Spleen (tissue), 7 donors: ENCODE measurements at regions not wholly inside any gene's neighbourhood (a gene's known extent, or its start where the extent isn't known, plus 50 kb on each side); places are given as distances from the start of the nearest gene placed in this dataset.
"Not testable (repeated sequence)": the region's sequence is repeated elsewhere in the genome, so short reads cannot be mapped to it uniquely, and the experiment has no call there.

ENCODE experiments used
- POLR2AphosphoS5 ChIP-seq, 3 donors: sonication (generic); formaldehyde crosslinking; IDR thresholded peaks; one replicate each; pipeline ENCODE4 v1.5.1; 2017; ENCODE audit warnings: antibody characterized with exemption in 3 of 3
- TF ChIP-seq, protein P1 (sequence below), 11 experiments: fragments of 200-600 bp in 7 of 11; fragments of 450-650 bp in 4 of 11; sonication (generic) in 4 of 11; IDR thresholded peaks in 8 of 11; conservative IDR thresholded peaks in 3 of 11; 1 replicate in 7 of 11; 2 replicates in 4 of 11; pipeline versions ENCODE4 v1.4.0 to v1.8.0; 2016 to 2021; ENCODE audit warnings: antibody characterized with exemption in 11 of 11, inconsistent platforms in 4 of 11, mild to moderate bottlenecking in 1 of 11
- donor health status: DM: no; HTN: no; CAD: no; lungs with moderate emphysema.
- donor health status: DM: no; HTN: no; CAD: no.
- donor health status: DM: no; HTN: no; CAD: no.

DNA sequence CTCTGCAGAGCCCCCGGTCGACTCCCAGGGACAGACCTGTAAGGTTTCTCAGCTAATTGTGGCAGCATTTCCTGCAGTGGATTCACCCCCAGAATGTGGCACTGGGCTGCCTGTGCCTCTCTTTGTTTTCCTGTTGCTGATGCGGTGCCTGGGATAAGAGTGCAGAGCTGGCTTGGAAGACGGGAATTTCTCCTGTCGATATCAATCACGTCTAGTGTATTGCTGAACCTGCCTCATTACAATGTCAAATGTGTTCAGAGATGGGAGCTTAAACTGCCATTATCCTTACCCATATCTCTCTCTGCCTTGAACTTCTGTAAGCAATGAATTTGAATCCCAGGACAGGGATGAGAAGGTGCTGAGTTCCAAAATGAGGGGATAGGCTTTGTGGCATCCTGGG is 350.9 kb downstream of the ADGRD1 start:
- TF ChIP-seq, protein P1, sequence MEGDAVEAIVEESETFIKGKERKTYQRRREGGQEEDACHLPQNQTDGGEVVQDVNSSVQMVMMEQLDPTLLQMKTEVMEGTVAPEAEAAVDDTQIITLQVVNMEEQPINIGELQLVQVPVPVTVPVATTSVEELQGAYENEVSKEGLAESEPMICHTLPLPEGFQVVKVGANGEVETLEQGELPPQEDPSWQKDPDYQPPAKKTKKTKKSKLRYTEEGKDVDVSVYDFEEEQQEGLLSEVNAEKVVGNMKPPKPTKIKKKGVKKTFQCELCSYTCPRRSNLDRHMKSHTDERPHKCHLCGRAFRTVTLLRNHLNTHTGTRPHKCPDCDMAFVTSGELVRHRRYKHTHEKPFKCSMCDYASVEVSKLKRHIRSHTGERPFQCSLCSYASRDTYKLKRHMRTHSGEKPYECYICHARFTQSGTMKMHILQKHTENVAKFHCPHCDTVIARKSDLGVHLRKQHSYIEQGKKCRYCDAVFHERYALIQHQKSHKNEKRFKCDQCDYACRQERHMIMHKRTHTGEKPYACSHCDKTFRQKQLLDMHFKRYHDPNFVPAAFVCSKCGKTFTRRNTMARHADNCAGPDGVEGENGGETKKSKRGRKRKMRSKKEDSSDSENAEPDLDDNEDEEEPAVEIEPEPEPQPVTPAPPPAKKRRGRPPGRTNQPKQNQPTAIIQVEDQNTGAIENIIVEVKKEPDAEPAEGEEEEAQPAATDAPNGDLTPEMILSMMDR (IDR thresholded peaks at IDR 0.05 in 8 of 11, conservative IDR thresholded peaks at IDR 0.05 in 3 of 11) = not testable (repeated sequence)
- not testable (repeated sequence) for TF ChIP-seq POLR2AphosphoS5 (IDR thresholded peaks at IDR 0.05)
